DND-41 (cell line): ENCODE measurements at regions not wholly inside any gene's neighbourhood (a gene's known extent, or its start where the extent isn't known, plus 50 kb on each side); places are given as distances from the start of the nearest gene placed in this dataset.

ENCODE experiments used
- ATAC-seq: fragments of 200-7000 bp; cut with Tn5 transposase; 3 replicates; pipeline ENCODE4 v1.9.1; 2021; ENCODE audit warnings: low read depth; ENCODE audit not compliant: insufficient read depth
- DNase-seq: peaks from one replicate; pipeline ENCODE4 v3.0.0-alpha.2; 2020
- H2AFZ ChIP-seq: 2 replicates; pipeline ENCODE4 v1.6.0; 2012; ENCODE audit warnings: low read depth, low read length
- H3K27ac ChIP-seq: 2 replicates; pipeline ENCODE4 v1.5.1; 2012; ENCODE audit warnings: low read length, inconsistent platforms
- H3K27me3 ChIP-seq: fragments of 200-600 bp; sonication (generic); 2 replicates; pipeline ENCODE4 v1.6.0; 2012; ENCODE audit warnings: low read length, mild to moderate bottlenecking, inconsistent platforms; ENCODE audit not compliant: insufficient read depth, poor library complexity
- H3K36me3 ChIP-seq: 2 replicates; pipeline ENCODE4 v1.5.1; 2012; ENCODE audit warnings: low read length, inconsistent platforms; ENCODE audit not compliant: insufficient read depth
- H3K4me1 ChIP-seq: 2 replicates; pipeline ENCODE4 v1.5.1; 2012; ENCODE audit warnings: mild to moderate bottlenecking, low read length; ENCODE audit not compliant: insufficient read depth
- H3K4me2 ChIP-seq: 2 replicates; pipeline ENCODE4 v1.6.0; 2012; ENCODE audit warnings: mild to moderate bottlenecking, moderate library complexity, low read length, inconsistent platforms; ENCODE audit not compliant: insufficient read depth
- H3K4me3 ChIP-seq, 2 experiments: fragments of 200-600 bp in 1 of 2; shearing (Covaris generic) in 1 of 2; 2 replicates each; pipeline ENCODE4 v1.5.1; 2012 to 2016; ENCODE audit warnings: inconsistent platforms in 2 of 2, low read length in 2 of 2, mild to moderate bottlenecking in 2 of 2, low read depth in 1 of 2, moderate library complexity in 1 of 2
- H3K79me2 ChIP-seq: 2 replicates; pipeline ENCODE4 v1.6.0; 2012; ENCODE audit warnings: low read length, inconsistent platforms; ENCODE audit not compliant: insufficient read depth
- H3K9ac ChIP-seq: 2 replicates; pipeline ENCODE4 v1.6.0; 2012; ENCODE audit warnings: low read depth, mild to moderate bottlenecking, inconsistent platforms, low read length, moderate library complexity
- H3K9me3 ChIP-seq: 2 replicates; pipeline ENCODE4 v1.5.1; 2012; ENCODE audit warnings: low read length, moderate library complexity, mild to moderate bottlenecking, inconsistent platforms; ENCODE audit not compliant: insufficient read depth, severe bottlenecking
- H4K20me1 ChIP-seq: 2 replicates; pipeline ENCODE4 v1.6.0; 2012; ENCODE audit warnings: low read length; ENCODE audit not compliant: insufficient read depth
- EZH2 ChIP-seq: IDR thresholded peaks from 3 replicates; pipeline ENCODE4 v1.6.1; 2012; ENCODE audit warnings: borderline replicate concordance, low read depth, mild to moderate bottlenecking, moderate library complexity, low read length, inconsistent platforms; ENCODE audit not compliant: severe bottlenecking
- TF ChIP-seq, protein P1 (sequence below): IDR thresholded peaks from 2 replicates; pipeline ENCODE4 v1.5.1; 2012; ENCODE audit warnings: borderline replicate concordance, low read length, moderate library complexity, mild to moderate bottlenecking; ENCODE audit not compliant: poor library complexity, severe bottlenecking; ENCODE audit errors: extremely low read depth

DNA sequence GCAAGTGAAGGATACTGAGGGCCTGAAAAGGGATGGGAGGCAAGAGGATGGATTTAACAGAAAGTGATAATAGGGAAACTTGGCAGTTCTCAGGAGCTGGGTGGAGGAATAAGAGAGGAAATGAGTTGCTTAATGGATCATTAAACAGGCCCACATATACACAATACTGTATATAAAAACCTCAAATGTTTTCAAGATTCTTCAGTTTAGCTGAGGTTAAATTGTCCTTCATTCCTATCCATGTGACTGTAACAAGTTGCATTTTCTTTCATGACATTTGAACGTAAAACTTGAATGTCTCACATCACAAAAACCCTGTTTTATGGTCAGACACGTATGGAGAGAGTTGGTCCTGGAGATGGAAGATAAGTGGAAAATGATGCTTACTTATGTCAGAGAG lies 76.5 kb upstream of the PLAC8 start:
- H3K4me2 ChIP-seq, result no peak overlapping the region
- no peaks in the 10 kb centered on the region for H4K20me1 ChIP-seq
- no peaks in the 10 kb centered on the region for H3K27me3 ChIP-seq
- ATAC-seq (no peak), DNase-seq (no peak)
- no peak overlapping the region for H3K9ac ChIP-seq
- no peak overlapping the region for H3K27ac ChIP-seq
- no peaks in the 10 kb centered on the region for H3K36me3 ChIP-seq
- TF ChIP-seq, protein P1, sequence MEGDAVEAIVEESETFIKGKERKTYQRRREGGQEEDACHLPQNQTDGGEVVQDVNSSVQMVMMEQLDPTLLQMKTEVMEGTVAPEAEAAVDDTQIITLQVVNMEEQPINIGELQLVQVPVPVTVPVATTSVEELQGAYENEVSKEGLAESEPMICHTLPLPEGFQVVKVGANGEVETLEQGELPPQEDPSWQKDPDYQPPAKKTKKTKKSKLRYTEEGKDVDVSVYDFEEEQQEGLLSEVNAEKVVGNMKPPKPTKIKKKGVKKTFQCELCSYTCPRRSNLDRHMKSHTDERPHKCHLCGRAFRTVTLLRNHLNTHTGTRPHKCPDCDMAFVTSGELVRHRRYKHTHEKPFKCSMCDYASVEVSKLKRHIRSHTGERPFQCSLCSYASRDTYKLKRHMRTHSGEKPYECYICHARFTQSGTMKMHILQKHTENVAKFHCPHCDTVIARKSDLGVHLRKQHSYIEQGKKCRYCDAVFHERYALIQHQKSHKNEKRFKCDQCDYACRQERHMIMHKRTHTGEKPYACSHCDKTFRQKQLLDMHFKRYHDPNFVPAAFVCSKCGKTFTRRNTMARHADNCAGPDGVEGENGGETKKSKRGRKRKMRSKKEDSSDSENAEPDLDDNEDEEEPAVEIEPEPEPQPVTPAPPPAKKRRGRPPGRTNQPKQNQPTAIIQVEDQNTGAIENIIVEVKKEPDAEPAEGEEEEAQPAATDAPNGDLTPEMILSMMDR, result no peak
- TF ChIP-seq EZH2, result no peak
- H3K79me2 ChIP-seq, result no peaks in the 10 kb centered on the region
- no peaks in the 10 kb centered on the region for H3K4me1 ChIP-seq
- H3K4me3 ChIP-seq, result no peak overlapping the region
- no peak overlapping the region for H2AFZ ChIP-seq
- no peaks in the 10 kb centered on the region for H3K9me3 ChIP-seq

- H2AFZ ChIP-seq, result no peak overlapping the region
- H4K20me1 ChIP-seq, result no peaks in the 10 kb centered on the region
- TF ChIP-seq, protein P1, result no peak
- TF ChIP-seq EZH2, result no peak
- no peak overlapping the region for H3K4me2 ChIP-seq
- H3K36me3 ChIP-seq, result no peaks in the 10 kb centered on the region
- DNase-seq (no peak), ATAC-seq (no peak)
- no peaks in the 10 kb centered on the region for H3K27me3 ChIP-seq
- H3K4me1 ChIP-seq, result no peaks in the 10 kb centered on the region
- no peaks in the 10 kb centered on the region for H3K79me2 ChIP-seq
- no peak overlapping the region for H3K4me3 ChIP-seq
- H3K9ac ChIP-seq, result no peak overlapping the region
- no peak overlapping the region for H3K27ac ChIP-seq
- H3K9me3 ChIP-seq, result no peaks in the 10 kb centered on the region
These were observed 75.2 kb upstream of the PLAC8 start for GRCh38 chr4:83189631-83190136.

DNA sequence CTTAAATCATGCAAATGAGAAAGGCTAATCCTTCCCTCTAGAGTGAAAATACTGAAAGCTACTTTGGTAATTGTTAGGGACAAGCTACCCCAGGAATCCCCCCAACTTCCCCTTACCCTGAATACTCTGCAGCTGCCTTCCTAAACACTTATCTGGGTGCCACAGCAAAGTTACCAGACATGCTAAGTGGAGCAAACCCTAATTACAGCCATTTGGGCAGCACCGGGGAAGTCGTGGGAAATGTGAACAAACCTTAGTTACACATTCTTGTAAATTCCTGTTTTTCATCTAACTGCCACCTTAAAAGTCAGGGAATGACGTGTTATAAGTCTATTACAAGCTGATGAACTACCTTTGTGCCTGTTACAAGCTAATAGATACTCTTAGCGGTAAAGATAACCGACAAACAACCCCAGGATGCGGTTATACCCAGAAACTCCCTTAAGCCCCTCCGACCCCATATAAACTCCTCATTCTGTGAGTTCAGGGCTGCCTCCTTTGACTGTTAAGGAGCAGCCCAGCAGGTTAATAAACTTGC lies 66.0 kb upstream of the PLAC8 start:
- no peak overlapping the region for H3K4me3 ChIP-seq
- no peak for TF ChIP-seq EZH2
- TF ChIP-seq, protein P1, result no peak
- no peaks in the 10 kb centered on the region for H3K4me1 ChIP-seq
- no peak for DNase-seq
- no peak overlapping the region for H2AFZ ChIP-seq
- H3K4me2 ChIP-seq, result no peak overlapping the region
- no peak overlapping the region for H3K27ac ChIP-seq
- ATAC-seq, result no peak
- H4K20me1 ChIP-seq, result no peaks in the 10 kb centered on the region
- no peak overlapping the region for H3K9ac ChIP-seq
- no peaks in the 10 kb centered on the region for H3K79me2 ChIP-seq
- no peaks in the 10 kb centered on the region for H3K9me3 ChIP-seq
- H3K36me3 ChIP-seq, result no peaks in the 10 kb centered on the region
- H3K27me3 ChIP-seq, result no peaks in the 10 kb centered on the region
